OCI-LY3 (cell line): ENCODE measurements at regions not wholly inside any gene's neighbourhood (a gene's known extent, or its start where the extent isn't known, plus 50 kb on each side); places are given as distances from the start of the nearest gene placed in this dataset.

Experiments used
- EZH2phosphoT487 ChIP-seq: fragments of 200-600 bp; shearing (Covaris generic); IDR thresholded peaks from 2 replicates; pipeline ENCODE4 v1.6.1; 2018; ENCODE audit warnings: antibody characterized with exemption, mixed run types, low read depth
- TF ChIP-seq, protein P1 (sequence below): fragments of 200-600, 300-600 bp; sonication (generic); IDR thresholded peaks from 2 replicates; pipeline ENCODE4 v1.5.1; 2014; ENCODE audit warnings: antibody characterized with exemption, low read length, low read depth

DNA sequence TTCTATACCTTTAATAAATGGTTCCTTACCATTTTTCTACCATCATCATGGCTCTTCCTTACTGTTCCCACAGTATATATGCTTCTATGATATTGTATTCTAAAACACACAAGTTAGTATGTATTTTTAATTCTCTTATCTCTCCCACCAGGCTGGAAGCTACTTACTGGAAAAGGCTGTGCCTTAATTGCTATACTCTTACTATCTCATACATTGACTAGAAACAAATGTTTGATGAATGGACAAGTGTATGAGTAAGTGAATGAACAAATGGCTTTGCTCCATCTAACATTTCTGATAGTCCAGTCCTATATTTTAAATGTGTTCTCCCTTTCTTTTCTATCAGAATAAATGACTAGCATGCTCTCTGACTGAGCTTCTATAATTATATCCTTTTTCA is 320.8 kb upstream of the RASGEF1B start:
- TF ChIP-seq, protein P1, sequence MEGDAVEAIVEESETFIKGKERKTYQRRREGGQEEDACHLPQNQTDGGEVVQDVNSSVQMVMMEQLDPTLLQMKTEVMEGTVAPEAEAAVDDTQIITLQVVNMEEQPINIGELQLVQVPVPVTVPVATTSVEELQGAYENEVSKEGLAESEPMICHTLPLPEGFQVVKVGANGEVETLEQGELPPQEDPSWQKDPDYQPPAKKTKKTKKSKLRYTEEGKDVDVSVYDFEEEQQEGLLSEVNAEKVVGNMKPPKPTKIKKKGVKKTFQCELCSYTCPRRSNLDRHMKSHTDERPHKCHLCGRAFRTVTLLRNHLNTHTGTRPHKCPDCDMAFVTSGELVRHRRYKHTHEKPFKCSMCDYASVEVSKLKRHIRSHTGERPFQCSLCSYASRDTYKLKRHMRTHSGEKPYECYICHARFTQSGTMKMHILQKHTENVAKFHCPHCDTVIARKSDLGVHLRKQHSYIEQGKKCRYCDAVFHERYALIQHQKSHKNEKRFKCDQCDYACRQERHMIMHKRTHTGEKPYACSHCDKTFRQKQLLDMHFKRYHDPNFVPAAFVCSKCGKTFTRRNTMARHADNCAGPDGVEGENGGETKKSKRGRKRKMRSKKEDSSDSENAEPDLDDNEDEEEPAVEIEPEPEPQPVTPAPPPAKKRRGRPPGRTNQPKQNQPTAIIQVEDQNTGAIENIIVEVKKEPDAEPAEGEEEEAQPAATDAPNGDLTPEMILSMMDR: no peak
- no peak for TF ChIP-seq EZH2phosphoT487
